ENCODE measurements at regions not wholly inside any gene's neighbourhood (a gene's known extent, or its start where the extent isn't known, plus 50 kb on each side); places are given as distances from the start of the nearest gene placed in this dataset.
A peak's percentile ranks its signal among the peaks of the same experiment; 100 is the strongest.

GRCh38 chr2:53429901-53430300, 337.7 kb upstream of the CHAC2 start:
- TF ChIP-seq POLR2A (IDR thresholded peaks at IDR 0.05): no peak
- TF ChIP-seq CTCF (IDR thresholded peaks at IDR 0.05): no peak
- WGBS, 2 donors: 33 to 43% methylated on average over 2 of the region's 2 CpGs
- DNase-seq (ENCODE audit: low spot score in 2 of 2): no peak
- intact Hi-C loops (cut with DNase I; ENCODE audit: low total_unique reads): no loop called here
- H3K4me3 ChIP-seq (ENCODE audit: low read depth, poor library complexity, severe bottlenecking): no peak overlapping the region

GRCh38 chr2:53424902-53425301, 342.7 kb upstream of the CHAC2 start:
- intact Hi-C loops (cut with DNase I; ENCODE audit: low total_unique reads): no loop called here
- H3K4me3 ChIP-seq (ENCODE audit: low read depth, poor library complexity, severe bottlenecking): no peak overlapping the region
- WGBS, 2 donors: 54 to 72% methylated on average over 3 of the region's 3 CpGs
- peak in 1 of 2 donors; percentile 83 for DNase-seq (ENCODE audit: low spot score in 2 of 2)
- no peak for TF ChIP-seq CTCF (IDR thresholded peaks at IDR 0.05)
- no peak for TF ChIP-seq POLR2A (IDR thresholded peaks at IDR 0.05)

GRCh38 chr2:53423465-53423864, 344.1 kb upstream of the CHAC2 start:
- intact Hi-C loops (cut with DNase I; ENCODE audit: low total_unique reads): no loop called here
- no peak for DNase-seq (ENCODE audit: low spot score in 2 of 2)
- TF ChIP-seq CTCF (IDR thresholded peaks at IDR 0.05) (no peak), POLR2A (IDR thresholded peaks at IDR 0.05) (no peak)
- no peak overlapping the region for H3K4me3 ChIP-seq (ENCODE audit: low read depth, poor library complexity, severe bottlenecking)
- 94 to 100% methylated on average over 3 of the region's 3 CpGs for WGBS, 2 donors

GRCh38 chr2:53422979-53423378, 344.6 kb upstream of the CHAC2 start:
- no peak overlapping the region for H3K4me3 ChIP-seq (ENCODE audit: low read depth, poor library complexity, severe bottlenecking)
- intact Hi-C loops (cut with DNase I; ENCODE audit: low total_unique reads): no loop called here
- TF ChIP-seq POLR2A (IDR thresholded peaks at IDR 0.05) (no peak), CTCF (IDR thresholded peaks at IDR 0.05) (no peak)
- 64 to 83% methylated on average over 3 of the region's 3 CpGs for WGBS, 2 donors
- no peak for DNase-seq (ENCODE audit: low spot score in 2 of 2)

- no peak overlapping the region for H3K4me3 ChIP-seq (ENCODE audit: low read depth, poor library complexity, severe bottlenecking)
- intact Hi-C loops (cut with DNase I; ENCODE audit: low total_unique reads): no loop called here
- 93 to 94% methylated on average over 2 of the region's 2 CpGs for WGBS, 2 donors
- no peak for TF ChIP-seq POLR2A (IDR thresholded peaks at IDR 0.05)
- TF ChIP-seq CTCF (IDR thresholded peaks at IDR 0.05): no peak
- DNase-seq (ENCODE audit: low spot score in 2 of 2): no peak
Observed at GRCh38 chr2:53417385-53417784, 350.2 kb upstream of the CHAC2 start.

DNA sequence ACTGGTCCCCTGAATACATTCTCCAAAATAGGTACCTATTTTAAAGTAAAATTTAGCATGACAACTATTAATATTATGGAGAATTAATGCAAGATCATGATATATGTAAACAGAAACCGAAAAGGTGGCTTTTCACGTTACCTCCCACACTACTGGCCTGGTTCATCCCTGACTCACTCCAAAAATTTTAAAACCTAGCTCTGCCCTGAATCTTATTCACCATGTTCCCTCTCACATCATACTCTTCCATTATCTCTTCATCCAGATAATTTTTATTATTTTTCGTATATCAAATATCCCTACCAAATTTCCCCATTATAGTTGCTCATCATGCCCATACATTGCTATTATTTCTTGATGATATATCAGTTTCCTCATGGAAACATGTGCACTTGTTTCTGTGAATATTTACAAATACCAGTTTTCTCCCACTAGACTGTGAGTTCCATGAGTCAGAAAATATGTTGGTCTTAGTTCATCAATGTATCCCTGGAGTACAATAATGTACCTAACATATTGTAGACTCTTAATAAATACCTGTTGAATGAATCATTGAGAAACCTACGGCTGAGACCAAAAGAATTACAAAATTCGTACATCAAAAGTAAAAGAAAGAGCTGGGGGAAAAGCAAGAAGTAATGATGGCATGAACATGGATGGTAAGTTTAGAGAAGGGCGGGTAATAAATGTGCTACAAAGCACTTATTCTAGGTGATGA, 360.1 kb upstream of the CHAC2 start:
- TF ChIP-seq CTCF (IDR thresholded peaks at IDR 0.05) (no peak), POLR2A (IDR thresholded peaks at IDR 0.05) (no peak)
- WGBS, 2 donors: 80 to 85% methylated on average over 6 of the region's 6 CpGs
- intact Hi-C loops (cut with DNase I; ENCODE audit: low total_unique reads): no loop called here
- DNase-seq (ENCODE audit: low spot score in 2 of 2): no peak
- H3K4me3 ChIP-seq (ENCODE audit: low read depth, poor library complexity, severe bottlenecking): no peak overlapping the region

Measured in lower leg skin (tissue), 4 donors.